GM19455 (cell line): ENCODE measurements at regions not wholly inside any gene's neighbourhood (a gene's known extent, or its start where the extent isn't known, plus 50 kb on each side); places are given as distances from the start of the nearest gene placed in this dataset.

Source experiments
- ATAC-seq: cut with Tn5 transposase; IDR thresholded peaks from one replicate; pipeline ENCODE4 v1.9.1; 2021; ENCODE audit not compliant: unreplicated experiment

DNA sequence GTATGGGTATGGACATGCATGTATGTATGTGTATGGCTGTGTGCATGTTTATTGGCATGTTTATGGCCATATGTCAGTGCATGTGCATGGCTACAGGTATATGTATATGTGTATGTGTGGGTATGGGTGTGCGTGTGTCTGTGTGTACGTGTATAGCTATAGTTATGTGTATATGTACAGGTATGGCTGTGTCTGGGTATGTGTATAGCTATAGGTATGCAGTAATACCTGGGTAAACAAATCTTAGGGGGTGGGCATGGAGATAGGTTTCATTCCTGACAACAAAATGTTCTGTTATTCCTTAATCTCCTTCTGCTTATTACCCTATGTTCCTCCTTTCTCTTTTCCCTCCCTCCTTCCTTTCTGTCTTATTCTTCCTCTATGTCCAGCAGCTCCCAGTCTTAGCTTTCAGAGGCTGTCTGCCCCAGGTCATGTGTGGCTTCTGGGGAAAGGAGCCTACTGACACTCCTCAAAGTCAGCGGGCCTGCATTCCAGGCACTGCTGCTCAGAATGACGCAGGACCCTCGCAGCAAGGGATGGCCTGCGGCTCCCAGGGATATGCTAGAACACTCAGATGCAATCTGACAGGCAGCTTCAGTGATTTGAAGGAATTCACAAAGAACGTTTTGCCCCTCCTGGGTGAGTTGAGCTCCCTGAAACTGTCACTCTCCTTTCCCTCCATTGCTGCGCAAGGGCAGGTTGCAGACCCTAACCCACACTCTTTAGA lies 139.3 kb upstream of the PHACTR1 start:
- no peak for ATAC-seq

- no peak for ATAC-seq
These were observed 138.5 kb upstream of the PHACTR1 start for GRCh38 chr6:12578097-12578496.

DNA sequence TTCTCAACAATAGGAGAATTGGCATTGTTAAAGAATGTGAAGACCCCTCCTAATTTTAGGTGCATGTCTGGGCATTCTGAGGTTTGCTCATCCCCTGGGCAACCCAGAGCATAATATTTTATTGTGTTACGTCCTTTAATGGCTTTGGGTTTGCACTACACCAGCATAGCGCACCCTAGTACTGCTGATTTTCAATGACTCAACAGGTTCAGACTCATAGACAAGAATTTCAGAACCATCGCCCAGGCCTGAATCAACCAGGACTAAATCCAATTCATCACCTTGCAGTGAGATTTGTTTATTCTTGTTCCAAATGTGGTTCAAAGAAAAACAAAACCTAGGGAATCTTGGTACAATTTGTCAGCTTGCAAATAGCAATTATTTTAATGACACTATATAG lies 137.8 kb upstream of the PHACTR1 start:
- ATAC-seq = no peak

DNA sequence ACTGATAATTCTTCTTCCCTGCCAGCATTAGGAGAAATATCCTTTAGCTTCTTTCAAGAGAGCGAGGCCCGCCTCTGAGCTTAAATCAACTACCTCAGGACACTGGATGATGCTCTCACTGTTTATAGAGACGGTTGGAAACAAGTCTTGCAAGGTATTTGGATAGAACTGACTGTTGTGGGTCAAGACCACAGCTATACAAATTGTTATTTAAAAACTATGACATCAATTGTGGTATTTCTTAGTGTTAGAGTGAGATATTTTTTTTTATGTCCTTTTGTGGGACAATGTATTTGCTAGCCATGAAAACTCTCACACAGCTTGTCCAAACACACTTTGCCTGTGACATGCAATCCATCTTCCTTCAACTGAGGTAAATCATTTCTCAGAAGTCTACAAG lies 136.3 kb upstream of the PHACTR1 start:
- ATAC-seq = no peak

- no peak for ATAC-seq
These were observed 134.0 kb upstream of the PHACTR1 start for GRCh38 chr6:12582421-12583110.

GRCh38 chr6:12584631-12585405 lies 131.7 kb upstream of the PHACTR1 start:
- ATAC-seq = no peak

- no peak for ATAC-seq
These were observed 131.0 kb upstream of the PHACTR1 start for GRCh38 chr6:12585497-12585958.

DNA sequence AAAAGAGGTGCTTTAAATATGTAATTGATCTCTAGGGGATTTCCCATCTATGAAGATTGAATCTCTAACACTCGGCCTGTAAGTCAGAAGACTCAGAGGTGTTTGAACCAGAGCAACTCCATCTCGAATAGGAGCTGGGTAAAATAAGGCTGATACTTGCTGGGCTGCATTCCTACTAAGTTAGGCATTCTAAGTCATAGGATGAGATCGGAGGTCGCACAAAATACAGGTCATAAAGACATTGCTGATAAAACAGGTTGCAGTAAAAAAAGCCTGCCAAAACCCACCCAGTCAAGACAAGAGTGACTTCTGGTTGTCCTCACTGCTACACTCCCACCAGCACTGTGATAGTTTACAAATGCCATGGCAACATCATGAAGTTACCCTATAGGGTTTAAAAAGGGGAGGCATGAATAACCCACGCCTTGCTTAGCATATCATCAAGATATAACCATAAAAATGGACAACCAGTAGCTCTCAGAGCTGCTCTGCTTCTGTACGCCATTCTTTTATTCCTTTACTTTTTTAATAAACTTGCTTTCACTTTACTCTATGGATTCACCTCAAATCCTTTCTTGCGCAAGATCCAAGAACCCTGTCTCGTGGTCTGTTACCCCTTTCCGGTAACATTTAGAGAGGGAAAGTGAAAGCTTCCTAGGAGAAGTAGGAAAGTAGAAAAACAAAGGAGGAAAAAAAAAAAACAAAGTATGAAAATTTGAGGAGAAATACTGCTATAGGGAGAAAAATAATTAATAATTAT lies 129.7 kb upstream of the PHACTR1 start:
- no peak for ATAC-seq

DNA sequence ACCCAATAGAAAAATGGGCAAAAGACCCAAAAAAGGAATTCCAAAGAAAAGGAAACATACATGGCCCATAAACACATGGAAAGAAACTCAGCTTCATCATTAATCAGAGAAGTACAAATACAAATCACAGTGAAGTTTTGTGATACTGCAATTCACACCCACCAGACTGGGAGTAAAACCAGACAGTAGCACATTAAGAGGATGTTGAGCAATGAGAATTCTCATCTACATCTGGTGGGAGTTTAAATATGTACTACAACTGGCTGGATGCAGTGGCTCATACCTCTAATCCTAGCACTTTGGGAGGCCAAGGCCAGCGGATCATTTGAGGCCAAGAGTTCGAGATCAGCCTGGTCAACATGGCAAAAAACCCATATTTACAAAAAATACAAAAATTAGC lies 125.7 kb upstream of the PHACTR1 start:
- ATAC-seq = no peak

GRCh38 chr6:12592634-12593033 lies 123.9 kb upstream of the PHACTR1 start:
- no peak for ATAC-seq

- no peak for ATAC-seq
These were observed 122.6 kb upstream of the PHACTR1 start for GRCh38 chr6:12593771-12594529.

DNA sequence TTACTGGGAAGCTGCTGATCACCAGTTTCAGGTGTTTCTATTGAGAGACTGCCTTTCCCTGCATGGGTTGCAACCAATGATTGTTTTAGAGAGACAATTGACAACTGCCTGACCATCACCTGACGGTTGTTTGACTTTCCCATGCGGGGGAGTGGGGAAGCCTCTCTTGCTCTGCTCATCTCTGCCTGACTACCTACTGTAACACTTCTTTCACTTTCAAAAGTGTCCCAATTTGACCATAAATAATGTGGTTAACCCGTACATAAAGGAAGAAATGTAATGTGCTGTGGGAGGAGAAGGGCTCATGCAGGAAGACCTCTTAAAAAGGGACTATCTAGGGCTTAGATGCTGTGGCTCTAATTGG lies 122.1 kb upstream of the PHACTR1 start:
- ATAC-seq = no peak

DNA sequence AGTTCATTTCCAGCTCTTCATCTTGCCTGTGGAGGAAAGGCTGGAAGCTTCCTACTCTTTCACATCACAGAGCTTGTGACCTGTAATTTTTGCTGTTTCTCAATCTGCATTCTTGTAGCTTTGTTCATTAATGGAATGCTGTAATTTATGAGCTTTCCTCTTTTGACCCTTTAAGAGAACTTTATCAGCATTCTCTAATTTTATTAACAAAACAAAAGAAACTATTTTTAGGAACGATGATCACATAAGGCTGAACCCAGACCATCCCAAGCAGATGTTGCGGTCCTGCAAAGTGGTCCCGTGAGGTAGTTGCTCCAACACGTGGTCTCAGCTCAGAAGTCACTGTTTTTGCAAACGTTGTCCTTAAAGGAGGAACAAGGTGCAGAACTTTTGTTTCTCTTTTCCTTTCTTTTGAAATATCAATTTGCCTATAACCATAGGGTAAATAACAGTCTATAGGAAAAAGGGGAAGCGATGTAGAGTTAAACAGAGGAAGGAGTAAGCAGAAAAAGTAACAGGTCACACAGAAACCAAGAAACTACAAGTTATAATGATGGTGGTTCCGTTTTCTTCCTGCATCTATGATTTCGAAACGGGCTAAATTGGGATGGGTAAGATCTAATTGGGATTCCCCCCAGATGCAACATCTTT lies 121.3 kb upstream of the PHACTR1 start:
- ATAC-seq = no peak

DNA sequence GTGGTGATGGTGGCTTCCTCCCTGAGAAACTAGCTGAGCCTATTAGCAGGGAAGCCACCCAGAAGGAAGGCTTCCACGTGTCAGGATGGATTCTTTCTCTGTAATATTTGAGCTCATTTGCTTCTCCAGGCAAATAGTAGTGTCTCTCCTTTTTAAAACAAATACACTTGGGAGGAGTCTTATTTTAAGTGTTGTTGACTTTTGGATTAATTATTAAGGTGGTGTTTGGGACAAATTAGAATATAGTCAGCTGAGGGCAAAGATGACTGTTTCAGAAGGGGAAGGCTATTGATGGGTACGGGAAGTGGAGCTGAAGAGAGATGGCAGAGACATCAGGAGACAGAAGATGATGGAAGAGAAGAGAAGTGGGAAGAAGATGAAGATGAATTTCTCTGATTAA lies 119.8 kb upstream of the PHACTR1 start:
- ATAC-seq = no peak

DNA sequence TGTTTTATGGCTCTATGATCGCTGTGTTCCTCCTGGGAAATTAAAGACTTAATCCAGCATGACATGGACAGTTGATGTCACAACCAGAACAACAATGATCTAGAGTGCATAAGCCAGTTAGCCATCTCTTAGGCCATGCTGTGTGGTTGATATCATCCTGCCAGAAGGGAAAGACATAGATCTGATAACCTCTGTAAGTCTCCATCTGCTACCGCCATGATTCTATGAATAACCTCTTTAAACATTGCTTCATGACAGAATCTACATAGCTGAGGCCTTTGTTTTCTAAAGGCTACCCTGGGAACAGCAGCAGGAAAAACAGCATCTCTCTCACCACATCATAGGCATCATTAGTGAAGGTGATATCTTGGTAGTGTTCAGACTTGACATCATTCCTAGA lies 117.6 kb upstream of the PHACTR1 start:
- no peak for ATAC-seq

DNA sequence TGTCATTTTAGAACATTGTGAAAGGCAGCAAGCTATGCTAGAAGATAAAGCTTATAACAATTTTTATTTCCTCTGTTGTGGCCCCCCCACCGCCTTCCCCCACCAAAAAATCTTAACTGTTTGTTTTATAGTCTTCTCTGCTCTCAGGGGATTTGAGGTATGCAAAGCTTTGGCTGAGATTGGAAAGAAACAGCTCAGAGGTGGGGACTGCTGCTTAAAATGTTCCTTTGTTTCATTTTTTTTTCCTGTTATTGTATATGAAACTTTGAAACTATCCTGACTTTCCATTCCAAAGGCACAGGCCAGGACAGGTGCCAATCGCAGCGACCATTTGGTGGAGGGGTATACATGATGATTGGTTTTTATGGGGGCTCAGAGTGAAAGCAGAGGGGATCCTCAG lies 114.7 kb upstream of the PHACTR1 start:
- no peak for ATAC-seq

GRCh38 chr6:12602342-12602741 lies 114.2 kb upstream of the PHACTR1 start:
- ATAC-seq = no peak

- ATAC-seq = no peak
These were observed 113.5 kb upstream of the PHACTR1 start for GRCh38 chr6:12602951-12603672.

DNA sequence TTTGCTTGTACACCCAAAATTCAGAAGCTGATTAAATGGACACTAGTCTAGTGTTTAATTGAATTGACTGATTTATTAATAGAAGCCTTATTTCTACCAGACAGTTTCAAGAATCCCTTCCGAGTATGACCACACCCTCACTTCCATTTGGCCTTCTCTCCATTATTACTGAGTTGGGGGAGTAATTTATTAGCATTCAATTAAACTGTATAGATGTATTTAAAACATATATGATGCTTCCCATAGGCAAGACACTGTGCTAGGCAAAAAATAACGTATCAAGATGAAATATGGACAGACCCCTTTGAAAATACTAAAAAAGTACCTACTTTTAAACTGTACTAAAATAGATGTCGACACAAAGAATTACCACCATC lies 112.9 kb upstream of the PHACTR1 start:
- no peak for ATAC-seq
